ENCODE measurements at regions not wholly inside any gene's neighbourhood (a gene's known extent, or its start where the extent isn't known, plus 50 kb on each side); places are given as distances from the start of the nearest gene placed in this dataset.

GRCh38 chr16:80259290-80259805 lies 281.4 kb upstream of the DYNLRB2 start:
- TF ChIP-seq, protein P1, sequence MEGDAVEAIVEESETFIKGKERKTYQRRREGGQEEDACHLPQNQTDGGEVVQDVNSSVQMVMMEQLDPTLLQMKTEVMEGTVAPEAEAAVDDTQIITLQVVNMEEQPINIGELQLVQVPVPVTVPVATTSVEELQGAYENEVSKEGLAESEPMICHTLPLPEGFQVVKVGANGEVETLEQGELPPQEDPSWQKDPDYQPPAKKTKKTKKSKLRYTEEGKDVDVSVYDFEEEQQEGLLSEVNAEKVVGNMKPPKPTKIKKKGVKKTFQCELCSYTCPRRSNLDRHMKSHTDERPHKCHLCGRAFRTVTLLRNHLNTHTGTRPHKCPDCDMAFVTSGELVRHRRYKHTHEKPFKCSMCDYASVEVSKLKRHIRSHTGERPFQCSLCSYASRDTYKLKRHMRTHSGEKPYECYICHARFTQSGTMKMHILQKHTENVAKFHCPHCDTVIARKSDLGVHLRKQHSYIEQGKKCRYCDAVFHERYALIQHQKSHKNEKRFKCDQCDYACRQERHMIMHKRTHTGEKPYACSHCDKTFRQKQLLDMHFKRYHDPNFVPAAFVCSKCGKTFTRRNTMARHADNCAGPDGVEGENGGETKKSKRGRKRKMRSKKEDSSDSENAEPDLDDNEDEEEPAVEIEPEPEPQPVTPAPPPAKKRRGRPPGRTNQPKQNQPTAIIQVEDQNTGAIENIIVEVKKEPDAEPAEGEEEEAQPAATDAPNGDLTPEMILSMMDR (conservative IDR thresholded peaks at IDR 0.05): no peak
- no peak for TF ChIP-seq EZH2 (IDR thresholded peaks at IDR 0.05; ENCODE audit: low read depth)

Measured in PC-9 (cell line).